ENCODE measurements at regions not wholly inside any gene's neighbourhood (a gene's known extent, or its start where the extent isn't known, plus 50 kb on each side); places are given as distances from the start of the nearest gene placed in this dataset.

- TF ChIP-seq, protein P1, sequence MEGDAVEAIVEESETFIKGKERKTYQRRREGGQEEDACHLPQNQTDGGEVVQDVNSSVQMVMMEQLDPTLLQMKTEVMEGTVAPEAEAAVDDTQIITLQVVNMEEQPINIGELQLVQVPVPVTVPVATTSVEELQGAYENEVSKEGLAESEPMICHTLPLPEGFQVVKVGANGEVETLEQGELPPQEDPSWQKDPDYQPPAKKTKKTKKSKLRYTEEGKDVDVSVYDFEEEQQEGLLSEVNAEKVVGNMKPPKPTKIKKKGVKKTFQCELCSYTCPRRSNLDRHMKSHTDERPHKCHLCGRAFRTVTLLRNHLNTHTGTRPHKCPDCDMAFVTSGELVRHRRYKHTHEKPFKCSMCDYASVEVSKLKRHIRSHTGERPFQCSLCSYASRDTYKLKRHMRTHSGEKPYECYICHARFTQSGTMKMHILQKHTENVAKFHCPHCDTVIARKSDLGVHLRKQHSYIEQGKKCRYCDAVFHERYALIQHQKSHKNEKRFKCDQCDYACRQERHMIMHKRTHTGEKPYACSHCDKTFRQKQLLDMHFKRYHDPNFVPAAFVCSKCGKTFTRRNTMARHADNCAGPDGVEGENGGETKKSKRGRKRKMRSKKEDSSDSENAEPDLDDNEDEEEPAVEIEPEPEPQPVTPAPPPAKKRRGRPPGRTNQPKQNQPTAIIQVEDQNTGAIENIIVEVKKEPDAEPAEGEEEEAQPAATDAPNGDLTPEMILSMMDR (IDR thresholded peaks at IDR 0.05; ENCODE audit: low read length): no peak
- TF ChIP-seq EZH2 (IDR thresholded peaks at IDR 0.05; ENCODE audit: borderline replicate concordance, low read length): no peak
Observed at GRCh38 chr7:124390301-124390700, 357.4 kb upstream of the TMEM229A start.

Data from OCI-LY1 (cell line).